HG03520 (cell line): ENCODE measurements at regions not wholly inside any gene's neighbourhood (a gene's known extent, or its start where the extent isn't known, plus 50 kb on each side); places are given as distances from the start of the nearest gene placed in this dataset.
"Not testable (repeated sequence)": the region's sequence is repeated elsewhere in the genome, so short reads cannot be mapped to it uniquely, and the experiment has no call there.

Experiments used
- ATAC-seq: cut with Tn5 transposase; IDR thresholded peaks from one replicate; pipeline ENCODE4 v1.9.1; 2021; ENCODE audit warnings: mild to moderate bottlenecking, moderate library complexity; ENCODE audit not compliant: unreplicated experiment

DNA sequence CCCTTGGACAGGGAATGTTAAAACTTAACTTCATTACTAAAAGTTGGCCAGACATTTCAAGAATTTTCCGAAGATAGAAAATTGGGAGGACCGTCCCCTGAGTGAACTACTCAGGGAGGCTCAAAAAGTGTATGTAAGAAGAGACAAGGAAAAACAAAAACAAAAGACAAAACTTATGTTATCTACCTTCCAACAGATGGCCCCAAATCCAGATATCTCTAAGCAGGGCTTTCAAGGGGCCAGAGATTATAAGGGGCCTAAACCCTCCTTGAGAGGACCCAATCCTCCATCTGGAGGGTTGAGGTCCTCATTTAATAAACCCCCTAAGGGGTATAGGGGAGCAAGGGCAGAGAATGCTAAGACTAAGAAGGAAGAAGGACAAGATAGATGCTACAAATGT, 203.6 kb downstream of the SH2D4B start:
- ATAC-seq: no peak

DNA sequence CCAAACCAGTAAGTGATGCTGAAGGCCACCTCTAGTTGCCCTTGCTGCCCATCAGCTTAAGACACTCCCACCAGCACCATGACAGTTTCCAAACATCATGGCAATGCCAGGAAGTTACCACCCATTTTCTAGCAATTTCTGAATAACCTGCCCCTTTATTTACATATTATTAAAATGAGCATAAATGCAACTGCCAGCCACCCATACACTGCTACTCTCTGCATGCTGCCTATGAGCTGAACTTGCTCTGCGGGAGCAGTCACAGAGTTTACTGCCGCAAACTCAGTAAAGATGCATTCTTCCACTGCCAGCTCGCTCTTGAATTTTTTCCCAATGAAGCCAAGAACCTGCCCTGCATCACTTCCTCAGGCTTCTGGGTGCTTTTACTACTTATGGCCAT, 212.6 kb downstream of the SH2D4B start:
- no peak for ATAC-seq

DNA sequence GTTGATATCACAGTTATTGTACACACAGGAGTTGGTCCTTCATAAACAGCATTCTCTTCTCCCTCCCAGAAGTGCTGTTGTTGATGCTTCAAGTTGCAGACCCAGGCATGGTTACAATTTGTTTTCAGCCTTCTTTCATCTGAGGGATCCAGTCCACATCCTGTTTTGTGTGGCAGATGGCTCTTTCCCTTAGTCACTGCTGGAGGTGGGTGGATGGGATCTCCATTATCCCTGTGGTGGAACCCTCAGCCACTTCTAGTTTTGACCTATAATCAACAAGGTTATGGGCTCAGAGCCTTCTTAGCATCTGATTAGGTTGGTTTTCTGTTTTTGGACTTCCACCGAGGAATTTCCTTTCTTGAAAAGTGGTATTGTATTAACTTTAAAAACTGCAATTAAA, 214.2 kb downstream of the SH2D4B start:
- ATAC-seq: no peak

DNA sequence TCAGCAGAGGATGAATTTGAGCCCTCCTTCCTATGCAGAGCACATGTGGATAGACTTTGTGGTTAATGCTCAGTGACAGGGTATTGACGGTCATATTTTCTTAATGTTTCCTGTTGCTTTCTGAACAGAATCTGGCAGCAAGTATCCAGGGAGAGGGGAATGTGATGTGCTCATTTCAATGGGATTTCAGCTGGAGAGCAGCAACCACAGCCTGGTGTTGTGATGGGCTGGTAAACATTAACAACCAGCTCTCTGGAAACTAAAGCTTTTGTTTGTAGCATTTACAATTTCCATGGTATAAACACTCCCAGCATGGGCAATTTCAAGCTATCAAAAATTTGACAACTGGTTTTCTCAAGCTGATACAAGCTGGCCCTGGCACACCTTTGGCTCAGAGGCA, 215.9 kb downstream of the SH2D4B start:
- no peak for ATAC-seq

DNA sequence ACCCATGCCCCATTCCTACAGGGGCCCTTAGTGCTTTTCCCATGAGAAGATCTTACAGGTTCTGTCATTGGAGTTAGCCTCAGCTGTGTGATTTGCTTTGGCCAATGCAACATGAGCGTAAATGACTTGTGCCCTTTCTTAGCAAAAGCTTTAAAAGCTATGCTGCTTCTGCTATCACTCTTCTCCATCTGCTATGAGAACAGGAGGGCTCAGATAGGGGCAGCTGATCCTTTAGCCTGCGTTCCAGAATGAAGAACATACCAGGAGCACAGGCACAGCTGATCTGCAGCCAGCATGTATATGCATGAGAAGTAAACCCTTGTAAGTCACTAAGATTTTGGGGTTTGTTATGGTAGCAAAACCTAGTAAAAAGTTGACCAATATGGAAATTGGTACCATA, 218.2 kb downstream of the SH2D4B start:
- ATAC-seq: no peak

DNA sequence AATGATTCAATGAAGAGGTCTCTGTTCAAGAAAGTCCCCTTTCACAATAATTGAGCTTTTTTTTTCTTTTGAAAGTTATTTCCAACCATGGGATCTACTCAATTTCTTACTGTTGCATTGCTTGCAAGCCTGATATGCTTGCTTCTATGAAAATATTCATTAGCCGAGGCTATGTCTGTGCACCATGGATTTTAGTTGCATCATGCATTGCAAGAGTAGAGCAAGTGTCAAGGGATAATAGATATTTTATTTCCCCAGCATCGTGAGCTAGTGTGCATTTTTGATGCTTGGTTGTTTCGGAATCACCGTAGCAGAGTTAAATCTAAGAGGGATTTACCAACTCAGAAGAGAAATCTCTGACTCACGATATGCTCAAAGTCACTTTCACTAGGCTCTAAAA, 222.0 kb downstream of the SH2D4B start:
- ATAC-seq: no peak

DNA sequence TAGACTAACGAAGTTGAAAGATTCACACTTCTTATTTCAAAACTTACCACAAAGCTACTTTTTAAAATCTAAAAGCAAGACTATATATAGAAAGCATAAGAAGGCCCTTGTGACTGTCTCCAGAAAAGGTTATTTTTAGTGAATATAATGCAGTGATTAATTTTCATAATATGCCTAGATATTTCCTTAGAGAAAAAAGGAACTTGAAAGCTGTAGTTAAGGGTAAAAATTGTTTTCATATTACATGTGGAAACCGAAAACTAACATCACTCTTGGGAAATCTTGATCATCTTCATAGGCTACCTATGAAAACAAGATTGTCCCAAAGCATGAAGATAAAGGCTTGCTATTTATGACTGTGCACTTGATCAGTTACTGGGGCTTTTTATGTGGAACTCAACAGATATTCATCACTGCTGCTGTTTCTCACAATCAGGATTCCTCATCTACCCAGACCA, 223.2 kb downstream of the SH2D4B start:
- peak; percentile 60 for ATAC-seq

DNA sequence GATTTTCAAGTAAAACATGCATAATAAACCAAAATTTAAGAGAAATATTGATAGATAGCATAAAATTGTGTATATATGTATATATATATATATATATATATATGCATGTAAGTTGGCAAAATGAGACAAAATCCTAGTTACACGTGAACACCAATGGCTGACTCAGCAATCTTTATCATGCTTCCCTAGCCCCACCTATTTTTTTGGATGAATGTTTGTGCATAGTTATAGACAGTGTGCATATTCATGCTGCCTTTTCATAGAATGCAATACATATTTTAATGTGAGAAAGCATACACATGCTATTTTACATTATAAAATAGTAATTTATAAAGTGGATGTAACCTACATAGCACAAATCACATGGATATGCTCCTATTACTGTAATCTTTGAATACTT, 230.3 kb downstream of the SH2D4B start:
- no peak for ATAC-seq

DNA sequence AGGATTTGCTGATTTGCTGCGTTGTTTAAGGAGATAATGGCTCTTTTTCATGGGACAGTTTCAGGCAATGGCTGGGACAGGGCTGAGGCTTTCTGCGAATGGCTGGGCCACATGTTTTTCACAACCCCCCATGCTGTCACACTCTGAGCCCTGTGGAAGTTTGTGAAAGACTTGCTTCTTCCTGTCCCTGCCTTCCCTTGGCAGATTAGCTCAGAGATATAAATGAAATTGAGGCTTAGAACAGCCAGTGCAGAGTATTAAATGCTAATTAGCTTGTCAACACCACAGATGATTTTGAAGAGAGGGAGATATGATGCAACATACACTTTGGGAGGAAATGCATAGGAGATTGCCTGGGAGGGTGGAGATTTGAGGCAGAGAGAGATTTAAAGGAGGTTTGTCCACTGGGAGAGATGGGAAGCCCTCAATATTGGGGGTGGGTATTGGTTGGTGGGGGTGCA, 232.0 kb downstream of the SH2D4B start:
- no peak for ATAC-seq

DNA sequence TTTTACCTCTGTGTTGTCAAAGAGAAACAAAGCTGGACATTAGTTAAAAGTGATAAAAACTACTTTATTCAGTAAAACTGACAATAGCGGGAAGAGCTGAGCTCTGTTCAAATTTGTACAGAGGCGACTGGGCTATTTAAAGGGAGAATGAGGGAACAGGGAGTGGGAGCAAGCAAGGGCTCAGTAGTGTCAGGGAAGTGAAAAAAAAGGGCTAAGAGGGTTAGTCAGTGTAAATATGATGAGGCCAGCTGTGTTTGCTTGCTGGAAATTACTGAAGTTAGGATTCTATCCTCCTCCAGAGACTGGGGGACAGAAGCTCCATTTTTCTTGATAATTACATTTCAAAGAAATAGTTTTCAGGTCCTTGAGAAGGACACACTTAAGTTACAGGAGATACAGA, 232.5 kb downstream of the SH2D4B start:
- ATAC-seq: no peak

DNA sequence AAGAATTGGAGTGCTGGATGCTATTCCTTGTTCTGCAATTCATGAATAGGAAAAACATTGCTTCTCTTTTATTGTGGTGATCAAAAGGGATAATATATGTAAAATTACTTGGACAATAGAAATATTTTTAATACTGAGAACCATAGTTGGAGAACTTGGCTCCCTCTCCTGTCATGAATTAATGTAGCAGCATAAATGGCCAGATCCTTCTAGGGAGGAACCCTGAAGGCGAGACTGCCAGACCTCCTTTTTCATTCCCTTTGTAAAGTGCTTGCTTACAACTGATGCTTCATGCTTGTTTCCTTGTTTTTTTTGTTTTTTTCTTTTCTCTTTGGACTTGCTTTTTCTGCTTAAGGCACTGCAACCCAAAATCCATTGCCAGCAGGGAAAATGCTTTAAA, 233.6 kb downstream of the SH2D4B start:
- ATAC-seq: no peak

DNA sequence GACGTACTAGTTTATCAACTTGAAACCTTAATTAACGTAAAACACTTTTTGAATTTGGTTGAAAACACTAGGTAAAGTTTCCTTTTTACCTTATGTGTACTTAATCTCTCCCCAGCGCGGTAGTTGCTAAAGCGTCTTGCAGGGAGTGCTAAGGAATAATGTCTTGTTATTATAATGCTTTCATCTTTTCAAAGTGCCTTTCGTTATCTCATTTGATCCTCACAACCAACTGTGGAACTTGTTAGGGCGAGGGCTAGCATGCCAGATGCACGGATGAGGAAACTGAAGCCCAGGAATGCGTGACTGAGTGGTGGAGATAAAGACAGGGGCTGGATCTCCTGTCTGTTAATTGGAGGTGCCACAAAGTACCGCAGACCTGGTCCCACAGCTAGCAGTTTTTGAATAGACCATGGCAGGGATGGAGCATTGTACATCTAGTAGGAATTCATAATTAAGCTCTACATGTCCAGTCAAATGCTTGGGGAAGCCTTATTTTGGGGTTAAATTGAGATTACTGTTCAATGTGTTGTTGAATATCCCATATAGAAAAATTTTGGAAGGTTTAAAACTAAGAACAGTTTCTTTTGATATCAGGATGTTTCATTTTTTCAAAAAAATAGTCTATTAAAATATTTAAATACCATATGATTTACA, 234.3 kb downstream of the SH2D4B start:
- no peak for ATAC-seq

DNA sequence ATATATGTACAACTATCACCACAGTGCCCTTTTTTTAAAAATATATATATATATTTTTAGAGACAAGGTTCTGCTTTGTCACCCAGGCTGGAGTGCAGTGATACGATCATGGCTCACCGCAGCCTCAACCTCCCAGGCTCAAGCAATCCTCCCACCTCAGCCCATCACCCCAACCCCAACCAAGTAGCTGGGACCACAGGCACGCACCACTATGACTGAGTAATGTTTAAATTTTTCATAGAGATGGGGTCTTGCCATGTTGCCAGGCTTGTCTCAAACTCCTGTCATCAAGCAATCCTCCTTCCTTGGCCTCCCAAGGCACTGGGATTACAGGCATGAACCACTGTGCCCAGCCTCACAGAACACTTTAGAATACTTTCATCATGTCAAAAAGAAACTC, 234.9 kb downstream of the SH2D4B start:
- ATAC-seq: no peak

DNA sequence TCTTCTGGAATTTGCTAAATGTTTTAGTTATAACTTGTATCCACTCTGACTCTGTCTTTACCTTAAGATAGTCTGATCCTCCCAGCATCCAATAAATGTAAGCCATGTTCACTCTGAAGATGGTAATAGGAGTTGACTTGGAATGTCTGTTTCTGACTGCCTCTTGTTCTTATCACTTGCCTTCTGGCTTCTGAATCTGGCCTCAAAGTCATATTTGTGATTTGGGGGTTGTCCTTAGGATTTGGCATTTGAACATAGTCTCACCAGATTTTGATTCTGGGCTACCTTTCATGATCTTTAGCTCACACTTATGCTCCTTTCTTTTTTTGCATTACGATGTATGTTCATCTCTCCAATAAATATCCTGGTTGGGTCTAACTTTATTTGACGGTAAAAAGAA, 247.0 kb downstream of the SH2D4B start:
- no peak for ATAC-seq

DNA sequence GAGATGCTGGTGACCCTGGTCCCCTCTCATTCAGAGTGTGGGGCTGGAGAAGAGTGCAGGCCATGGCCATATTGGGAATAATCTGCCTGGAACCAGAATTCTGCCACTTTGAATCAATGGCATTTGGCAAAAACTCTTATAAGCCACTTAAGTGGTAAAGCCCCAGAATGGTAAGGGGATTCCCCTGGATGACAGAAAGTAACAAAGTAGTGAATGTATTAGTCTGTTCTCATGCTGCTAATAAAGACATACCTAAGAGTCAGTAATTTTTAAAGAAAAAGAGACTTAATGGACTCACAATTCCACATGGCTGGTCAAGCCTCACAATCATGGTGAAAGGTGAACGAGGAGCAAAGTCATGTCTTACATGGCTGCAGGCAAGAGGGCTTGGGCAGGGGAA, 248.6 kb downstream of the SH2D4B start:
- no peak for ATAC-seq

DNA sequence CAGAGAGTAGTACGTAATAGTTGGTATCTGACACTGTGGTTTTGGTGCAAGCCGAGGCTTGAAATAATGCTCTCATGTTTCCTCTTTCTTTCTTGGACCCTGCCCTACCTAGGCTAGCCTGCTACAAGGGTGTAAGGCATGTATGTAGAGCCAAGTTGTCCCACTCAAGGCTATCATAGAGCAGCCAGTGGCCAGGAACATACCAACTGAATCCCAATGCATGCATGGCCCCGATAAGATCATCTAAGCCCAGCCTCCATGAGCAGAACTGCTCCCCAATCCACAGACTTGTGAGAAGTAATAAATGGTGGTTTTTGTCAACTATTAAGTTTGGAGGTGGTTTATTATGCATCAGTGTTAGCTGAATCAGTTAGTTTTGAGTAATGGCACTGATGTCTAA, 250.2 kb downstream of the SH2D4B start:
- ATAC-seq: no peak

DNA sequence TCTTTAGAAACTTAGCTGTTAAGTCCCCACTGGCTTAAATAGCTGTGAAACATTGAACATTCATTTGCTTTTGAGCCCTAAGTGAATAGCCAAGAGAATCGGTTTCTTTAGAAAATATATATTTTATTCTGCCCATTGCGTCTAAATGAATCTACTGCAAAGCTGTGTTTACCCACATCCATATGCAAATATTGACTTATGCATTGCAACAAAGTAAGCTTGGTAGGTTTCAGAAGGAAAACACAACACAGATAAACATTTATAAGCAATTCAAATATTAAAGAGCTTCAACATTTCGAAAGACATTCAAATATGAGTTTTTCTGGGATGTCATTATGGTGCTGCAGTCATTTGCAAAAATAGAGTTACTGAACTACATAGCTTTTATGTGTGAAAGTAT, 257.3 kb downstream of the SH2D4B start:
- ATAC-seq: no peak

DNA sequence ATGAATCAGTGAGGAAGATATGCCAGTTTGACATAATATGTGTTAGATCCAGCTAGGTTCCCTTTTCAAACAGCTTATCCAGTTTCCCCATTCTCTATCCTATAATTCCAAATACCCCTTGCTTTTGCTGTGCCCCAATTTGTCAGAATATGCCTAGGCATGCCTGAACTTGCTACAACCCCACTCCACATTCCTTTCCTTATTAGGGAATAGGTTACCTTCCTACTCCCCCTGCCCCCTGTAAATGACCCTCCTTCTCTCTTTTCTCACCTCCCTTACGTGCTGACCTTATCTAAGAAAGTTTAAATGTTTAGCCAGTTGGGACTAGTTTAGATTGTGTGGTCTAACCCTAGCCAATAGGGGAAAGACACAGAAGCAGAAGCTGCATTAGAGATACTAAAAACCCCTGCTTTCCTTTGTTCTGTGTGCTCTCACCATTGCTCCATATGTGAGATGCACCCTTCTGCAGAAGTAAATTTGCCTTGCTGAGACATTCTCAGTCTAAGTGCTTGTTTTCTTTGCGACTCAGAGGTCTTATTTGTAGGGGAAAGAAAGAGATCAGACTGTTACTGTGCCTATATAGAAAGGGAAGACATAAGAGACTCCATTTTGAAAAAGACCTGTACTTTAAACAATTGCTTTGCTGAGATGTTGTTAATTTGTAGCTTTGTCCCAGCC, 267.8 kb downstream of the SH2D4B start:
- no peak for ATAC-seq

DNA sequence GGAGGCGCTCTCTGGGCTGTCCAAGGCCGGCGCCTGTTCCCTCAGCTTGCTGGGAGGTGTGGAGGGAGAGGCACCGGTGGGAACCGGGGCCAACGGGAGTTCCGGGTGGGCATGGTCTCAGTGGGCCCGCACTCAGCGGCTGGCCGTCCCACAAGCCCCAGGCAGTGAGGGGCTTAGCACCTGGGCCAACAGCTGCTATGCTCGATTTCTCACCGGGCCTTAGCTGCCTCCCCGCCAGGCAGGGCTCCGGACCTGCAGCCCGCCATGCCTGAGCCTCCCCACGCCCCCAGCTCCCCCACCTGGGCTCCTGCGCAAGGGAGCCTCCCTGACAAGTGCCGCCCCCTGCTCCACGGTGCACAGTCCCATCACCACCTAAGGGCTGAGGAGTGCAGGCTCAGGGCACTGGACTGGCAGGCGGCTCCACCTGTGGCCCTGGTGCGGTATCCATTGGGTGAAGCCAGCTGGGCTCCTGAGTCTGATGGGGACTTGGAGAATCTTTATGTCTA, 276.5 kb downstream of the SH2D4B start:
- ATAC-seq: no peak

DNA sequence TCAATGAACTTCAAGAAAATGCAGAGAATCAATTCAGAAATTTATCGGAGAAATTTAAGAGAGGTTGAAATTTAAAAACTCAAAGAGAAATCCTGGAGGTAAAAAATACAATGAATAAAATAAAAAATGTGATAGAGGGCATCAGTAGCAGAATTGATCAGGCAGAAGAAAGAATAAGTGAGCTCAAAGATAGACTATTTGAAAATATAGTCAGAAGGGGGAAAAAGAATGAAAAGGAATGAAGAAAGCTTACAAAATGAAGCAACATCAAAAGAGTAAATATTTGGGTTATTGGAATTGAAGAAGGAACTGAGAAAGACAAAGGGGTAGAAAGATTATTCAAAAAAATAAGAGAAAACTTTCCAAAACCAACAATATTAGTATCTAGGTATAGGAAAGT, 291.4 kb downstream of the SH2D4B start:
- ATAC-seq: no peak

DNA sequence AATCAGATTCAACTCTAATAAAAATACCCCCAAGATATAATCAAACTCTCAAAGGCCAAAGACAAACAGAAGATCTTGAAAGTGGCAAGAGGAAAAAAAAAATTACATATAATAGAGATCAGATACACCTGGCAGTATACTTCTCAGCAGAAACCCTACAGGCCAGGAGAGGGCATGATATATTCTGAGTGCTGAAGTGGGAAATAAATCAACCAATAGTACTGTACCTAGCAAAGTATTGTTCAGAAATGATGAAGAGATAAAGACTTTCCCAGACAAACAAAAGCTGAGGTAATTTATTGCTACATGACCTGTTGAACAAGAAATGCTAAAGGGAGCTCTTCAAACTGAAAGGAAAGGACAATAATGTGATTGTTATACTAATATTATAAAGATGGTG, 291.9 kb downstream of the SH2D4B start:
- ATAC-seq: no peak

DNA sequence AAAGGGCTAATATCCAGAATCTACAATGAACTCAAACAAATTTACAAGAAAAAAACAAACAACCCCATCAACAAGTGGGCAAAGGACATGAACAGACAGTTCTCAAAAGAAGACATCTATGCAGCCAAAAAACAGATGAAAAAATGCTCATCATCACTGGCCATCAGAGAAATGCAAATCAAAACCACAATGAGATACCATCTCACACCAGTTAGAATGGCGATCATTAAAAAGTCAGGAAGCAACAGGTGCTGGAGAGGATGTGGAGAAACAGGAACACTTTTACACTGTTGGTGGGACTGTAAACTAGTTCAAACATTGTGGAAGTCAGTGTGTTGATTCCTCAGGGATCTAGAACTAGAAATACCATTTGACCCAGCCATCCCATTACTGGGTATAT, 295.0 kb downstream of the SH2D4B start:
- ATAC-seq: not testable (repeated sequence)
